ENCODE measurements at regions not wholly inside any gene's neighbourhood (a gene's known extent, or its start where the extent isn't known, plus 50 kb on each side); places are given as distances from the start of the nearest gene placed in this dataset.

DNA sequence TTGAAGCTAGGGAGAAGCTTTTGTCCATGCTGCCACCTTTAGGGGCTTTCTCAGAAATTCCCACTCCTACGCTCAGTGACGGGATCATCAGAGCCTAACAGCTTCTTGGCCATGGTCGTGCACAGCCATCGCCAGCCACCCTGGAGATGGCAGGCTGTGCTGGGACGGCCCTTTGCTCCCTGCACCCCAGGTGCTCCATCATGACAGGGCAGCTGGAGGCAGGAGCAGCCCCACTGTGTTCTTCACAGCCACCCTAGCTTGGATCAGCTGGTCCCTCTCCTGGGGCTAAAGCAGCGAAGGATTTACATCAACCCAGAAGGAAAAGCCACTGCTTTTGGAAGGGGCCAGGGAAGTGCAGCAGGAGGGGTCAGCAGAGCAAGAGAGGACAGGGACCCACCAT lies 235.9 kb downstream of the LY86 start:
- Histone ChIP-seq H2AFZ (ENCODE audit: low read length) (no peak overlapping the region), H2BK15ac (ENCODE audit: low read depth, low read length) (no peak overlapping the region), H3T11ph (ENCODE audit: low read length) (no peak overlapping the region), H2BK120ac (ENCODE audit: low read depth, low read length, poor library complexity, severe bottlenecking) (no peak overlapping the region), H4K5ac (ENCODE audit: insufficient read length, low read depth, low read length) (no peak overlapping the region), H2BK12ac (ENCODE audit: insufficient read length, low read depth, low read length) (no peak overlapping the region), H3K14ac (ENCODE audit: insufficient read depth, low read length) (no peak overlapping the region), H3K27me3 (ENCODE audit: insufficient read depth, low read length) (no peaks in the 10 kb centered on the region), H2AK5ac (ENCODE audit: insufficient read length, low read length) (no peak overlapping the region), H3K4me2 (ENCODE audit: insufficient read depth, insufficient read length, low read length) (no peak overlapping the region), H2BK5ac (ENCODE audit: insufficient read length, low read length) (no peak overlapping the region), H2BK20ac (ENCODE audit: low read depth, low read length, poor library complexity, severe bottlenecking) (no peak overlapping the region), H3K27ac (ENCODE audit: insufficient read length, low read depth, low read length) (no peak overlapping the region), H4K20me1 (ENCODE audit: control insufficient read depth, insufficient read depth, insufficient read length) (no peaks in the 10 kb centered on the region), H3K23me2 (ENCODE audit: insufficient read length, low read depth, low read length, poor library complexity, severe bottlenecking) (no peaks in the 10 kb centered on the region), H3K23ac (ENCODE audit: insufficient read length, low read depth, low read length) (no peak overlapping the region), H3K9ac (ENCODE audit: extremely low read depth, insufficient read length, low read length) (no peak overlapping the region), H3K4ac (ENCODE audit: low read depth, low read length) (no peak overlapping the region), H3K79me2 (ENCODE audit: insufficient read depth, low read length) (no peaks in the 10 kb centered on the region), H3K56ac (ENCODE audit: insufficient read length, low read depth, low read length) (no peak overlapping the region), H4K8ac (replicated peaks; ENCODE audit: insufficient read length, low read depth, low read length) (no peak overlapping the region), H3K18ac (ENCODE audit: insufficient read length, low read depth, low read length) (no peak overlapping the region), H3K79me1 (ENCODE audit: insufficient read depth, low read depth, low read length, poor library complexity, severe bottlenecking) (no peaks in the 10 kb centered on the region), H4K91ac (ENCODE audit: insufficient read length, low read depth, low read length) (no peak overlapping the region), H3K9me3 (ENCODE audit: control insufficient read depth, low read depth, low read length) (no peaks in the 10 kb centered on the region), H3K4me1 (ENCODE audit: insufficient read depth, low read length) (peaks cover 4% of the 10 kb centered on the region; the same call in 1 of the 2 replicates)
- Mint-ChIP-seq H3K4me3 (no peak overlapping the region), H3K9me3 (no peaks in the 10 kb centered on the region; a peak in 1 of 5 replicates), H3K27me3 (ENCODE audit: low read depth) (peaks cover 12% of the 10 kb centered on the region), H3K36me3 (ENCODE audit: insufficient read depth in 1 of 3, low read depth in 3 of 3) (no peaks in the 10 kb centered on the region), H3K27ac (no peak overlapping the region), H3K4me1 (peaks cover 26 to 37% of the 10 kb centered on the region in 2 experiments)
- TF ChIP-seq, protein P1, sequence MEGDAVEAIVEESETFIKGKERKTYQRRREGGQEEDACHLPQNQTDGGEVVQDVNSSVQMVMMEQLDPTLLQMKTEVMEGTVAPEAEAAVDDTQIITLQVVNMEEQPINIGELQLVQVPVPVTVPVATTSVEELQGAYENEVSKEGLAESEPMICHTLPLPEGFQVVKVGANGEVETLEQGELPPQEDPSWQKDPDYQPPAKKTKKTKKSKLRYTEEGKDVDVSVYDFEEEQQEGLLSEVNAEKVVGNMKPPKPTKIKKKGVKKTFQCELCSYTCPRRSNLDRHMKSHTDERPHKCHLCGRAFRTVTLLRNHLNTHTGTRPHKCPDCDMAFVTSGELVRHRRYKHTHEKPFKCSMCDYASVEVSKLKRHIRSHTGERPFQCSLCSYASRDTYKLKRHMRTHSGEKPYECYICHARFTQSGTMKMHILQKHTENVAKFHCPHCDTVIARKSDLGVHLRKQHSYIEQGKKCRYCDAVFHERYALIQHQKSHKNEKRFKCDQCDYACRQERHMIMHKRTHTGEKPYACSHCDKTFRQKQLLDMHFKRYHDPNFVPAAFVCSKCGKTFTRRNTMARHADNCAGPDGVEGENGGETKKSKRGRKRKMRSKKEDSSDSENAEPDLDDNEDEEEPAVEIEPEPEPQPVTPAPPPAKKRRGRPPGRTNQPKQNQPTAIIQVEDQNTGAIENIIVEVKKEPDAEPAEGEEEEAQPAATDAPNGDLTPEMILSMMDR (conservative IDR thresholded peaks at IDR 0.05) = no peak
- DNase-seq = no peak
- no CpG with 5 or more reads among the region's 6 CpGs for WGBS (ENCODE audit: extremely low coverage, insufficient read length, low lambda C conversion rate)
